SK-N-SH (cell line): ENCODE measurements at regions not wholly inside any gene's neighbourhood (a gene's known extent, or its start where the extent isn't known, plus 50 kb on each side); places are given as distances from the start of the nearest gene placed in this dataset.

Experiments
- CTCF ChIA-PET: fragments of 300-600, 350-600 bp; formaldehyde crosslinking; extraction: SDS; loops from one replicate; lab custom pipeline; 2021; lab: Yijun Ruan, JAX
- POLR2A ChIA-PET: fragments of 350-600 bp; sonication (Branson Sonifier 250); formaldehyde crosslinking; extraction: SDS; loops from one replicate; lab custom pipeline; 2020; ENCODE audit warnings: antibody characterized with exemption, inconsistent platforms; lab: Yijun Ruan, JAX
- DNase-seq: peaks from one replicate; pipeline ENCODE4 v3.0.0; 2012
- H2AFZ ChIP-seq: fragments of 200-600 bp; sonication (generic); 2 replicates; pipeline ENCODE4 v1.8.1; 2016; ENCODE audit warnings: antibody characterized with exemption, mild to moderate bottlenecking, low read depth
- H3F3A ChIP-seq: fragments of 200-600 bp; sonication (generic); replicated peaks from 2 replicates; pipeline ENCODE3; 2016; ENCODE audit warnings: antibody characterized with exemption, mild to moderate bottlenecking; ENCODE audit not compliant: insufficient read depth
- H3K27ac ChIP-seq, 2 experiments: fragments of 200-500 bp in 1 of 2; fragments of 200-600 bp in 1 of 2; sonication (Bioruptor generic) in 1 of 2; sonication (generic), shearing (Covaris generic) in 1 of 2; 2 replicates each; pipeline versions ENCODE4 v1.5.1 to v1.6.1; 2014 to 2016; ENCODE audit warnings: low read depth in 2 of 2, inconsistent platforms in 1 of 2, low read length in 1 of 2, mild to moderate bottlenecking in 1 of 2, mixed read lengths in 1 of 2
- H3K27me3 ChIP-seq: fragments of 200-600 bp; sonication (generic), shearing (Covaris generic); 2 replicates; pipeline ENCODE4 v1.6.1; 2016; ENCODE audit warnings: mixed run types; ENCODE audit not compliant: insufficient read depth
- H3K36me3 ChIP-seq, 2 experiments: fragments of 200-500 bp in 1 of 2; fragments of 200-600 bp in 1 of 2; sonication (Bioruptor generic) in 1 of 2; sonication (generic) in 1 of 2; replicated peaks in 1 of 2; 2 replicates each; pipeline versions ENCODE3 to v1.5.1; 2014 to 2016; ENCODE audit warnings: low read length in 1 of 2, mild to moderate bottlenecking in 1 of 2; ENCODE audit not compliant: insufficient read depth in 2 of 2, control insufficient read depth in 1 of 2
- H3K4me1 ChIP-seq, 2 experiments: fragments of 200-500 bp in 1 of 2; fragments of 200-600 bp in 1 of 2; sonication (Bioruptor generic) in 1 of 2; sonication (generic), shearing (Covaris generic) in 1 of 2; 2 replicates each; pipeline versions ENCODE4 v1.5.1 to v1.6.1; 2014 to 2016; ENCODE audit warnings: low read depth in 1 of 2, low read length in 1 of 2, mixed run types in 1 of 2; ENCODE audit not compliant: insufficient read depth in 2 of 2, control insufficient read depth in 1 of 2
- H3K4me2 ChIP-seq: fragments of 200-600 bp; sonication (generic), shearing (Covaris generic); 2 replicates; pipeline ENCODE4 v1.6.1; 2017; ENCODE audit warnings: mixed run types
- H3K4me3 ChIP-seq, 2 experiments: fragments of 200-500 bp in 1 of 2; fragments of 200-600 bp in 1 of 2; sonication (Bioruptor generic) in 1 of 2; sonication (generic), shearing (Covaris generic) in 1 of 2; 2 replicates each; pipeline versions ENCODE4 v1.5.1 to v1.8.1; 2014 to 2016; ENCODE audit warnings: low read depth in 2 of 2, inconsistent platforms in 1 of 2, low read length in 1 of 2, mild to moderate bottlenecking in 1 of 2, mixed read lengths in 1 of 2, moderate library complexity in 1 of 2
- H3K79me2 ChIP-seq: fragments of 200-600 bp; sonication (generic); 2 replicates; pipeline ENCODE4 v1.8.1; 2017; ENCODE audit warnings: mild to moderate bottlenecking; ENCODE audit not compliant: insufficient read depth
- H3K9ac ChIP-seq: fragments of 200-600 bp; sonication (generic); 2 replicates; pipeline ENCODE4 v1.6.1; 2017; ENCODE audit warnings: mixed run types
- H3K9me2 ChIP-seq: fragments of 200-600 bp; sonication (generic); 2 replicates; pipeline ENCODE4 v1.6.1; 2017; ENCODE audit warnings: mixed run types
- H3K9me3 ChIP-seq: fragments of 200-600 bp; sonication (generic); 2 replicates; pipeline ENCODE4 v1.6.1; 2017; ENCODE audit warnings: mixed run types, mild to moderate bottlenecking, moderate library complexity
- H4K20me1 ChIP-seq: fragments of 200-600 bp; sonication (generic); 2 replicates; pipeline ENCODE4 v1.6.1; 2017; ENCODE audit warnings: mild to moderate bottlenecking, mixed run types; ENCODE audit not compliant: insufficient read depth
- CTCF ChIP-seq: fragments of 200-600 bp; sonication (generic); IDR thresholded peaks from 2 replicates; pipeline ENCODE4 v1.6.1; 2017; ENCODE audit warnings: antibody characterized with exemption, mild to moderate bottlenecking, moderate library complexity
- EZH2phosphoT487 ChIP-seq: fragments of 200-600 bp; sonication (generic); IDR thresholded peaks from 2 replicates; pipeline ENCODE4 v1.6.1; 2017; ENCODE audit warnings: low read depth, mixed run types, mild to moderate bottlenecking, antibody characterized with exemption, moderate library complexity, borderline replicate concordance
- FOSL2 ChIP-seq: IDR thresholded peaks from 2 replicates; pipeline ENCODE4 v1.4.0; 2012; ENCODE audit warnings: low read depth, mild to moderate bottlenecking, moderate library complexity, borderline replicate concordance
- RAD21 ChIP-seq: IDR thresholded peaks from 2 replicates; pipeline ENCODE4 v1.6.1; 2012; ENCODE audit warnings: mild to moderate bottlenecking, low read length
- SMC3 ChIP-seq: IDR thresholded peaks from 2 replicates; pipeline ENCODE4 v1.6.1; 2012; ENCODE audit warnings: low read depth, low read length, improper control_type of control experiment
- USF1 ChIP-seq: IDR thresholded peaks from 2 replicates; pipeline ENCODE4 v1.4.0; 2012; ENCODE audit warnings: low read depth, borderline replicate concordance
- YY1 ChIP-seq: IDR thresholded peaks from 2 replicates; pipeline ENCODE4 v1.4.0; 2012; ENCODE audit warnings: low read depth, mild to moderate bottlenecking
- WGBS: methylation state at CpG from one replicate; pipeline ENCODE4 v1.1.6; 2017; ENCODE audit warnings: low lambda C conversion rate; 5-methylcytosine and 5-hydroxymethylcytosine counted together
- TF ChIP-seq, protein P1 (sequence below): fragments of 150-350 bp; IDR thresholded peaks from 2 replicates; pipeline ENCODE4 v1.6.1; 2016; ENCODE audit warnings: mild to moderate bottlenecking, low read depth, low read length

DNA sequence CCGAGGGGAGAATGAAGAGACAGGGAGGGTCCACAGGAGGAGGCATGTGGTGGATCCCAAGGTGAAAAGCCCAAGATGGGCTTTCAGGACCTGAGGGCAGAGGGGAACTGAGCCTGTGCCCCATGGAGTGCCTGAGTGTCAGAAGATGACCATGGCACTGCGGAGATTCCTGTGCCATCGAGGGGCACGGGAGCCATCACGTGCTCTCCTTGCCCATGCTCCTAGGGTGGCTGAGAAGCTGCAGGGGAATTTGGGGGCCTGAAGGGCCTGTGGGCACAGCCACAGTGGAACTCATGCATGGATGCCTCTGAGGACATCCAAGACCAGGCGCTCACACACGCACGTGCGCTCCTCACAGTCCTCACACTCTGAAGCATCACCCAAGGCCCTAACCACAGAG, 56.1 kb upstream of the GLI2 start:
- H3K9me3 ChIP-seq: no peaks in the 10 kb centered on the region
- POLR2A ChIA-PET: no interaction called here
- no peak for DNase-seq
- no peak overlapping the region for H3K4me2 ChIP-seq
- H4K20me1 ChIP-seq: no peaks in the 10 kb centered on the region
- no peaks in the 10 kb centered on the region for H3K36me3 ChIP-seq
- no peaks in the 10 kb centered on the region for H3K79me2 ChIP-seq
- CTCF ChIA-PET: interaction anchor here (0.5 to 11.7 kb wide), 11 partner anchors 9 to 507 kb away, joined by 3 to 167 read pairs (median 4); no protein-coding TSS in a partner anchor
- H3K4me1 ChIP-seq: peaks cover 0 to 10% of the 10 kb centered on the region in 2 experiments; a peak in 2 of 4 replicates
- no peak overlapping the region for H2AFZ ChIP-seq
- H3K9me2 ChIP-seq: no peaks in the 10 kb centered on the region
- no peak overlapping the region for H3K4me3 ChIP-seq
- WGBS: 79% methylated on average over 9 of the region's 9 CpGs
- H3F3A ChIP-seq: peaks cover 13% of the 10 kb centered on the region
- peaks cover 14% of the 10 kb centered on the region; the same call in 1 of the 2 replicates for H3K27me3 ChIP-seq
- no peak overlapping the region for H3K27ac ChIP-seq
- TF ChIP-seq YY1 (no peak), USF1 (no peak), EZH2phosphoT487 (no peak)
- TF ChIP-seq, all 33 proteins: peak for 0
- no peak overlapping the region for H3K9ac ChIP-seq

DNA sequence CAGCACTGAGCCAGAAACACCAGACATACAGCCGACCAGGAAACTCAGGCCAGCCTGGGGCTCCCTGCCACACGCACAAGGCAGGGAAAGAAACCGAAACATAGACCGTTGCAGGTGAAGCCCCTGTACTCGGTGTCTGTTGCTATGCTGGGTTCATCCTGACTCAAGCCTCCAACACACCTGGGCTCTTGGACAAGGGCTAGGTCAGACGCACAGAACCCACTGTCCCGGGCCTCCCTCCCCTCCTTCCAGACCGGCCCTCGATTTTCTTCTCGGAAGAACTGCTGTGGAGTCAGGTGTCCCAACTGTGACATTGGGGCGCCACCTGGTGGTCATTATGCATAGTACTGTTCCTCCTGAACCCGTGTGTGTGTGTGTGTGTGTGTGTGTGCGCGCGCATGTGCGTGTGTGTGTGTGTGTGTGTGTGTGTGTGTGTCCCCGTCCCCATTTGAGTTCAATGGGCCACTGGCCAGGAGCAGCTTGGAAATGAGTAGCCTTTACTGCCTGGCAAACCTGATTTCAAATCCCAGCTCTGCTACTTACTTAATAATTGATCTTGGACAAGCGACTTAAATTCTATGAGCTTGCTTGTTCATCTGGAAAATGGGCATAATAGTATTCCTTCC, 55.4 kb upstream of the GLI2 start:
- H3K4me3 ChIP-seq: peak overlapping the region in 1 of 2 experiments; percentile 24; a peak in 1 of 4 replicates
- ChIA-PET CTCF (interaction anchor here (0.6 to 11.7 kb wide), 50 partner anchors 8 to 571 kb away, joined by 3 to 167 read pairs (median 4); no protein-coding TSS in a partner anchor), POLR2A (no interaction called here)
- TF ChIP-seq FOSL2 (no peak), CTCF (peak; percentile 58), RAD21 (peak; percentile 86), SMC3 (peak; percentile 85)
- TF ChIP-seq, protein P1, sequence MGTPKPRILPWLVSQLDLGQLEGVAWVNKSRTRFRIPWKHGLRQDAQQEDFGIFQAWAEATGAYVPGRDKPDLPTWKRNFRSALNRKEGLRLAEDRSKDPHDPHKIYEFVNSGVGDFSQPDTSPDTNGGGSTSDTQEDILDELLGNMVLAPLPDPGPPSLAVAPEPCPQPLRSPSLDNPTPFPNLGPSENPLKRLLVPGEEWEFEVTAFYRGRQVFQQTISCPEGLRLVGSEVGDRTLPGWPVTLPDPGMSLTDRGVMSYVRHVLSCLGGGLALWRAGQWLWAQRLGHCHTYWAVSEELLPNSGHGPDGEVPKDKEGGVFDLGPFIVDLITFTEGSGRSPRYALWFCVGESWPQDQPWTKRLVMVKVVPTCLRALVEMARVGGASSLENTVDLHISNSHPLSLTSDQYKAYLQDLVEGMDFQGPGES: no peak
- H3K4me2 ChIP-seq: no peak overlapping the region
- no peaks in the 10 kb centered on the region for H4K20me1 ChIP-seq
- no peaks in the 10 kb centered on the region for H3K36me3 ChIP-seq
- peaks cover 14% of the 10 kb centered on the region; the same call in 1 of the 2 replicates for H3K27me3 ChIP-seq
- no peak overlapping the region for H3K9ac ChIP-seq
- H3K4me1 ChIP-seq: peaks cover 0 to 10% of the 10 kb centered on the region in 2 experiments; a peak in 2 of 4 replicates
- H3K27ac ChIP-seq: no peak overlapping the region
- H3K79me2 ChIP-seq: no peaks in the 10 kb centered on the region
- peak; percentile 83 for DNase-seq
- no peak overlapping the region for H2AFZ ChIP-seq
- H3K9me2 ChIP-seq: no peaks in the 10 kb centered on the region
- H3K9me3 ChIP-seq: no peaks in the 10 kb centered on the region
- 17% methylated on average over 13 of the region's 18 CpGs for WGBS
- H3F3A ChIP-seq: peaks cover 14% of the 10 kb centered on the region
